COLO829 (cell line): ENCODE measurements at regions not wholly inside any gene's neighbourhood (a gene's known extent, or its start where the extent isn't known, plus 50 kb on each side); places are given as distances from the start of the nearest gene placed in this dataset.
"Not testable (repeated sequence)": the region's sequence is repeated elsewhere in the genome, so short reads cannot be mapped to it uniquely, and the experiment has no call there.

Experiments used
- DNase-seq: peaks from one replicate; pipeline ENCODE4 v3.0.0; 2012; ENCODE audit warnings: low spot score

GRCh38 chr3:194019398-194020165 is 116.4 kb upstream of the HES1 start:
- no peak for DNase-seq

GRCh38 chr3:194022052-194022451 is 113.9 kb upstream of the HES1 start:
- no peak for DNase-seq

- DNase-seq, result no peak
Measured at GRCh38 chr3:194022816-194023215, 113.1 kb upstream of the HES1 start.

- peak; percentile 53 for DNase-seq
Measured at GRCh38 chr3:194023501-194024280, 112.3 kb upstream of the HES1 start.

- DNase-seq, result no peak
Measured at GRCh38 chr3:194025119-194025518, 110.8 kb upstream of the HES1 start.

GRCh38 chr3:194025951-194026350 is 110.0 kb upstream of the HES1 start:
- no peak for DNase-seq

- DNase-seq, result no peak
Measured at GRCh38 chr3:194028434-194029004, 107.4 kb upstream of the HES1 start.

- DNase-seq, result no peak
Measured at GRCh38 chr3:194029846-194030245, 106.1 kb upstream of the HES1 start.

GRCh38 chr3:194030372-194030771 is 105.6 kb upstream of the HES1 start:
- no peak for DNase-seq

- DNase-seq, result no peak
Measured at GRCh38 chr3:194031349-194031748, 104.6 kb upstream of the HES1 start.

- no peak for DNase-seq
Measured at GRCh38 chr3:194031867-194032635, 103.9 kb upstream of the HES1 start.

GRCh38 chr3:194032828-194033435 is 103.0 kb upstream of the HES1 start:
- DNase-seq, result no peak

GRCh38 chr3:194034346-194035336 is 101.3 kb upstream of the HES1 start:
- no peak for DNase-seq

GRCh38 chr3:194035406-194036138 is 100.4 kb upstream of the HES1 start:
- no peak for DNase-seq

GRCh38 chr3:194036842-194037241 is 99.1 kb upstream of the HES1 start:
- no peak for DNase-seq

- DNase-seq, result not testable (repeated sequence)
Measured at GRCh38 chr3:194038346-194038745, 97.6 kb upstream of the HES1 start.

GRCh38 chr3:194038960-194039359 is 97.0 kb upstream of the HES1 start:
- no peak for DNase-seq

GRCh38 chr3:194040516-194041273 is 95.3 kb upstream of the HES1 start:
- DNase-seq, result no peak

- DNase-seq, result no peak
Measured at GRCh38 chr3:194042927-194043326, 93.0 kb upstream of the HES1 start.
